GM12872 (cell line): ENCODE measurements at regions not wholly inside any gene's neighbourhood (a gene's known extent, or its start where the extent isn't known, plus 50 kb on each side); places are given as distances from the start of the nearest gene placed in this dataset.

Experiments used
- CTCF ChIP-seq: IDR thresholded peaks from 3 replicates; pipeline ENCODE4 v1.5.1; 2011; ENCODE audit warnings: low read depth, mild to moderate bottlenecking, low read length, moderate library complexity; ENCODE audit not compliant: insufficient read depth

GRCh38 chr13:79660361-79660760 is 179.4 kb downstream of the NDFIP2 start:
- TF ChIP-seq CTCF: no peak

GRCh38 chr13:79659121-79659521 is 178.2 kb downstream of the NDFIP2 start:
- no peak for TF ChIP-seq CTCF

GRCh38 chr13:79658333-79658975 is 177.5 kb downstream of the NDFIP2 start:
- TF ChIP-seq CTCF: no peak

- TF ChIP-seq CTCF: no peak
These were observed 174.6 kb downstream of the NDFIP2 start for GRCh38 chr13:79655509-79655908.

GRCh38 chr13:79654520-79654919 is 173.6 kb downstream of the NDFIP2 start:
- no peak for TF ChIP-seq CTCF

GRCh38 chr13:79650688-79651087 is 169.7 kb downstream of the NDFIP2 start:
- no peak for TF ChIP-seq CTCF

- no peak for TF ChIP-seq CTCF
These were observed 167.2 kb downstream of the NDFIP2 start for GRCh38 chr13:79648191-79648590.
